Stomach (tissue), 8 donors: ENCODE measurements at regions not wholly inside any gene's neighbourhood (a gene's known extent, or its start where the extent isn't known, plus 50 kb on each side); places are given as distances from the start of the nearest gene placed in this dataset.

Source experiments
- DNase-seq, 2 donors: peaks; one replicate each; pipeline versions ENCODE4 v3.0.0 to v3.0.0-alpha.2; 2013 to 2019
- H3K27ac ChIP-seq, 5 donors: fragments of 200-600 bp in 4 of 5; sonication (generic) in 4 of 5; one replicate each; pipeline ENCODE4 v1.5.1; 2013 to 2019; ENCODE audit warnings: mild to moderate bottlenecking in 1 of 5, moderate library complexity in 1 of 5
- H3K27me3 ChIP-seq, 3 donors: fragments of 200-600 bp; sonication (generic); one replicate each; pipeline ENCODE4 v1.5.1; 2017 to 2019; ENCODE audit warnings: mixed run types in 1 of 3
- H3K36me3 ChIP-seq, 4 donors: fragments of 200-600 bp; sonication (generic); 1 replicate in 3 of 4; 2 replicates in 1 of 4; pipeline ENCODE4 v1.5.1; 2016 to 2019
- H3K4me1 ChIP-seq, 4 donors: fragments of 200-600 bp; sonication (generic); one replicate each; pipeline ENCODE4 v1.5.1; 2016 to 2019
- H3K4me3 ChIP-seq, 4 donors: fragments of 200-600 bp; sonication (generic) in 3 of 4; one replicate each; pipeline ENCODE4 v1.5.1; 2016 to 2019; ENCODE audit warnings: mild to moderate bottlenecking in 1 of 4
- H3K9me3 ChIP-seq, 4 donors: fragments of 200-600 bp; sonication (generic); one replicate each; pipeline ENCODE4 v1.5.1; 2016 to 2019
- EP300 ChIP-seq: sonication (generic); formaldehyde crosslinking; IDR thresholded peaks from one replicate; pipeline ENCODE4 v1.6.1; 2017; ENCODE audit warnings: antibody characterized with exemption
- POLR2A ChIP-seq, 4 donors: fragments of 450-650 bp; IDR thresholded peaks; one replicate each; pipeline ENCODE4 v1.6.1; 2016; ENCODE audit warnings: antibody characterized with exemption in 4 of 4, control low read depth in 2 of 4, mild to moderate bottlenecking in 1 of 4, moderate library complexity in 1 of 4
- POLR2AphosphoS5 ChIP-seq, 3 donors: sonication (generic); formaldehyde crosslinking; IDR thresholded peaks; one replicate each; pipeline ENCODE4 v1.6.1; 2016; ENCODE audit warnings: antibody characterized with exemption in 3 of 3
- WGBS, 5 donors: extraction: QIAGEN DNeasy Blood & Tissue Kit in 3 of 5; methylation state at CpG; one replicate each; pipeline versions ENCODE4 v1.1.5 to v1.1.7; 2013 to 2018; 5-methylcytosine and 5-hydroxymethylcytosine counted together
- intact Hi-C: fragments of 100-400 bp; cut with DNase I; formaldehyde crosslinking; loops from one replicate; pipeline ENCODE4 v1.15.1; 2023; ENCODE audit warnings: low total_unique reads
- TF ChIP-seq, protein P1 (sequence below), 7 experiments: fragments of 450-650 bp in 4 of 7; fragments of 200-600 bp in 3 of 7; sonication (generic) in 3 of 7; IDR thresholded peaks; one replicate each; pipeline ENCODE4 v1.5.1; 2016 to 2019; ENCODE audit warnings: antibody characterized with exemption in 7 of 7, control low read depth in 2 of 7, mild to moderate bottlenecking in 1 of 7
- donor health status: healthy with polysubstance abuse.
- donor health status: Bipolar disorder and iron deficiency.
- donor health status: healthy.

DNA sequence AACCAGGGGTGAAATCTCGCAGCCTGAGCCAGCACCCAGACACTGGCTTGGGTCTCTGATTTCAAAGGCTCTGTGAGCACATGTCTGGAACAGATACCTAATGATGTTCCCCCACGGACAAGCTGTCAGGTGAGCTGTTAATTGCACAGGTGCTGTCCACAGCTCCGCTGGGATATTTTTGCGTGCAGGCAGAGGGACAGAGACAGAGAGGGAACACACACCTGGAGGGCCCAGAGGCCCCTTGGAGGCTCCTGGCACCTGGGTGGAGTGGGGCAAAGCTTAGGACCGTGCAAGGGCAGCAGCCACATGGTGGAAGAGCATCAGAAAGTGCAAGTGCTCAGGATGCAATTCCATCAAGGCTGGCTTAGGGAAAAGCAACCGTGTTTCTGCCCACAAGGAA is 57.3 kb downstream of the ARL6IP4 start:
- H3K4me3 ChIP-seq = no peak overlapping the region
- no peaks in the 10 kb centered on the region for H3K27me3 ChIP-seq
- 81 to 91% (median 86%) methylated on average over 5 to 6 of the region's 6 CpGs for WGBS, 5 donors
- H3K27ac ChIP-seq = no peak overlapping the region
- TF ChIP-seq EP300 (no peak), POLR2AphosphoS5 (IDR thresholded peaks at IDR 0.05) (no peak), POLR2A (IDR thresholded peaks at IDR 0.05) (no peak)
- TF ChIP-seq, protein P1, sequence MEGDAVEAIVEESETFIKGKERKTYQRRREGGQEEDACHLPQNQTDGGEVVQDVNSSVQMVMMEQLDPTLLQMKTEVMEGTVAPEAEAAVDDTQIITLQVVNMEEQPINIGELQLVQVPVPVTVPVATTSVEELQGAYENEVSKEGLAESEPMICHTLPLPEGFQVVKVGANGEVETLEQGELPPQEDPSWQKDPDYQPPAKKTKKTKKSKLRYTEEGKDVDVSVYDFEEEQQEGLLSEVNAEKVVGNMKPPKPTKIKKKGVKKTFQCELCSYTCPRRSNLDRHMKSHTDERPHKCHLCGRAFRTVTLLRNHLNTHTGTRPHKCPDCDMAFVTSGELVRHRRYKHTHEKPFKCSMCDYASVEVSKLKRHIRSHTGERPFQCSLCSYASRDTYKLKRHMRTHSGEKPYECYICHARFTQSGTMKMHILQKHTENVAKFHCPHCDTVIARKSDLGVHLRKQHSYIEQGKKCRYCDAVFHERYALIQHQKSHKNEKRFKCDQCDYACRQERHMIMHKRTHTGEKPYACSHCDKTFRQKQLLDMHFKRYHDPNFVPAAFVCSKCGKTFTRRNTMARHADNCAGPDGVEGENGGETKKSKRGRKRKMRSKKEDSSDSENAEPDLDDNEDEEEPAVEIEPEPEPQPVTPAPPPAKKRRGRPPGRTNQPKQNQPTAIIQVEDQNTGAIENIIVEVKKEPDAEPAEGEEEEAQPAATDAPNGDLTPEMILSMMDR (IDR thresholded peaks at IDR 0.05) = no peak
- DNase-seq = no peak
- peaks cover 0 to 16% (median 15%) of the 10 kb centered on the region in 4 donors for H3K36me3 ChIP-seq
- intact Hi-C loops = loop anchor here (10.0 kb wide), 1 partner anchor 197 kb away; the partner anchor contains the start of genes MPHOSPH9 and MTRFR
- no peaks in the 10 kb centered on the region for H3K9me3 ChIP-seq
- H3K4me1 ChIP-seq = peaks cover 1 to 25% (median 9%) of the 10 kb centered on the region in 4 donors

DNA sequence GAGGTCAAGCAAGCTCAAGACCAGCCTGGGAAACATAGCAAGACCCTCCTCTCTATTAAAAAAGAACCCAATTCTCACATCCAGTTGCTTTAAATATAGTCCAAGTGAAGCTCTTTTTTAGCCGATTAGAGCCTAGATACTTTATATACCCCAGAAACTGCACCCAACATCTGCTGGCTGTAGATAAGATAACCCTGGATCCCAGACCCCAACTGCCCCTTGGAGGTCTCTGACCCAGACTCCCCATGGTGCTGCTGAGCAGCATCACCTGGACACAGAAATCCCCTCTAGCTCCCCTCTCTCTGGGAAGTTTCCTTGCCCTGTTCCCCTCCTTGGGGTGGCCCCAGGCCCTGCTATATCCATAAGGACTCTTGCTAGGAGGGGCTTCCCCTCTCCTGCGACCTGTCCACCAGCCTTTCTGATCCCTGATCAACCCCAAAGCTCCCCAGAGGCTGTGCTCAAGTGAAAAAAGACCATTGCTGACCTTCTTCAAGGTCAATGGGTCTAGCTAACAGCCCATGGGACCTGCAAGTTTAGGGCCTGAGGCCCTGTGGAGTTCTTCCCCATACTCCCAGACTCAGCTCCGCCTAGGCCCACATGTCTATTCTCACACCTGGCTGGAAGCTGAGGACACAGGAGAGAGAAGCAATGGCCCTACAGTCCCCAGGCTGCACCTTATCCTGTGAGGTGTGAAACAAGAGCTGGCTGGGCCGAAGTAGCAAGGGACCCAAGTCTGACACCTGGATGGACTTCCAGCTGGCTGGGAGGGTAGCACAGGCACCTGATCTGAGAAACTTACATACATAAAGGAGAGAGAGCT is 56.2 kb downstream of the ARL6IP4 start:
- Histone ChIP-seq H3K27ac (no peak overlapping the region), H3K36me3 (peaks cover 0 to 26% (median 25%) of the 10 kb centered on the region in 4 donors), H3K9me3 (no peaks in the 10 kb centered on the region), H3K4me3 (no peak overlapping the region), H3K4me1 (peaks cover 0 to 19% (median 3%) of the 10 kb centered on the region in 4 donors), H3K27me3 (no peaks in the 10 kb centered on the region)
- intact Hi-C loops = loop anchor here (10.0 kb wide), 1 partner anchor 198 kb away; the partner anchor contains the start of genes MPHOSPH9 and MTRFR
- WGBS, 5 donors = 87 to 92% (median 90%) methylated on average over 4 of the region's 4 CpGs
- TF ChIP-seq, protein P1 (IDR thresholded peaks at IDR 0.05) = no peak
- no peak for TF ChIP-seq POLR2AphosphoS5 (IDR thresholded peaks at IDR 0.05)
- TF ChIP-seq POLR2A (IDR thresholded peaks at IDR 0.05) = no peak
- TF ChIP-seq EP300 = no peak
- DNase-seq = no peak

DNA sequence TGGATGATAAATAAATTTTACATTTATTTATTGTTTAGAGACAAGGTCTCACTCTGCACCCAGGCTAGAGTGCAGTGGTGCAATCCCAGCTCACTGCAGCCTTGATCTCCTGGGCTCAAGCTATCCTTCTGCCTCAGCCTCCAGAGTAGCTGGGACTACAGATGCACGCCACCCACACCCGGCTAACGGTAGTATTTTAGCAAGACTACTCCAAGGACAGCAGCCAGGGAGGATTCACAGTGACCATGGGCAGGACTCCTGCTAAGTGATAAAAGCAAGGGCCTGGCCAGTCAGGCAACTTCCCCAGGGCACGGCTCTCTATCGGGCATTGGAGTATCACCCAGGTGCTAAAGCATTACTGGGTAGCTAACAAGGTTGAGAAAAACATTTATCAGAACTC is 55.4 kb downstream of the ARL6IP4 start:
- WGBS, 5 donors = 87 to 95% (median 92%) methylated on average over 5 of the region's 5 CpGs
- TF ChIP-seq POLR2A (IDR thresholded peaks at IDR 0.05) (no peak), EP300 (no peak), POLR2AphosphoS5 (IDR thresholded peaks at IDR 0.05) (no peak)
- TF ChIP-seq, protein P1 (IDR thresholded peaks at IDR 0.05) = no peak

DNA sequence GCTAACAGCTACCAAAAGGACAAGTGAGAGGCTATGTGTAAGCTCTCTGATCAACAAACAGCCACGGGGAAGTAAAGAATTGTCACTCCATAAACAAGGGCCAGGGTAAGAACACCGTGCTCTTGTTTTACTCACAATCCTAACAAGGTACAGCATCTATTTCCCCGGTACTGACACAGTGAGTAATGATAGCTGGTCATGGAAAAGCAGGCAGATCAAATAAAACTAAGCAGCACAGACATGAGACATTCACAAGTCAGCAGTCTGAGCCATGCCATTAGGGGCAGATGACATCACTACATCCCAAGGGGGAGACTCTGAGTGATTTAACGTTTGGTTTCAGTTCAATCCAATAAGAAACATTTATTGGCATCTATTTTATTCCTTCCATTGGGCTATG is 54.4 kb downstream of the ARL6IP4 start:
- H3K4me3 ChIP-seq = no peak overlapping the region
- H3K9me3 ChIP-seq = no peaks in the 10 kb centered on the region
- 40 to 51% (median 49%) methylated on average over 4 of the region's 4 CpGs for WGBS, 5 donors
- no peaks in the 10 kb centered on the region for H3K27me3 ChIP-seq
- H3K27ac ChIP-seq = peak overlapping the region in 1 of 5 donors; percentile 24
- H3K4me1 ChIP-seq = peaks cover 0 to 12% (median 0%) of the 10 kb centered on the region in 4 donors
- no peak for DNase-seq
- TF ChIP-seq, protein P1 (IDR thresholded peaks at IDR 0.05) = no peak
- no peak for TF ChIP-seq POLR2A (IDR thresholded peaks at IDR 0.05)
- TF ChIP-seq EP300 = no peak
- TF ChIP-seq POLR2AphosphoS5 (IDR thresholded peaks at IDR 0.05) = no peak
- intact Hi-C loops = loop anchor here (10.0 kb wide), 1 partner anchor 200 kb away; the partner anchor contains the start of genes MPHOSPH9 and MTRFR
- peaks cover 0 to 42% (median 35%) of the 10 kb centered on the region in 4 donors for H3K36me3 ChIP-seq

More for the DNA sequence above, 55.4 kb downstream of the ARL6IP4 start:
- H3K36me3 ChIP-seq = peaks cover 0 to 35% (median 29%) of the 10 kb centered on the region in 4 donors
- no peak overlapping the region for H3K27ac ChIP-seq
- intact Hi-C loops = loop anchor here (10.0 kb wide), 1 partner anchor 199 kb away; the partner anchor contains the start of genes MPHOSPH9 and MTRFR
- no peaks in the 10 kb centered on the region for H3K9me3 ChIP-seq
- H3K4me3 ChIP-seq = no peak overlapping the region
- no peaks in the 10 kb centered on the region for H3K27me3 ChIP-seq
- no peak for DNase-seq
- peaks cover 0 to 12% (median 0%) of the 10 kb centered on the region in 4 donors for H3K4me1 ChIP-seq
